Nucleus accumbens (tissue), 56 donors: ENCODE measurements at regions not wholly inside any gene's neighbourhood (a gene's known extent, or its start where the extent isn't known, plus 50 kb on each side); places are given as distances from the start of the nearest gene placed in this dataset.

Experiments
- DNase-seq, 56 donors: peaks; one replicate each; lab custom pipeline; 2025; lab: John Stamatoyannopoulos, UW

DNA sequence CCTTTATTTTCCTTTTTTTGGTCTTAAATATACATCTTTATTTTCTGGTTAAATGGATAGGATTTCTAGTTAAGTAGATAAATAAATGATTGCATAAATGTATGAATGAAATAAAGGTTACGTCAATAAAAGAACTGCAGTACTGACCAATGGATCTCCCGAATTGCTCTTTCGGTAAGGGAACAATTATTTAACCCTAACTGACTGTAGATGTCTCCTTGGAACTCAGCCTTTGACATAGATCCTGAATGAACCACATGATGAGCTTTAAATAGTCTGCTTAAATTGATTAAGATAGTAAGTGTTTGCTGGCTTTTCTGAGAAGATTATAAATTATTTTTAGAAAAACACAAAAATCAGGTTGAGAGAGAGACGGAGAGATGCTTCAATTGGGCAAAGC lies 391.0 kb upstream of the SYT1 start:
- no peak for DNase-seq

- DNase-seq = no peak
Measured at GRCh38 chr12:78483767-78484315, 380.7 kb upstream of the SYT1 start.

GRCh38 chr12:78489990-78490389 lies 374.6 kb upstream of the SYT1 start:
- no peak for DNase-seq

DNA sequence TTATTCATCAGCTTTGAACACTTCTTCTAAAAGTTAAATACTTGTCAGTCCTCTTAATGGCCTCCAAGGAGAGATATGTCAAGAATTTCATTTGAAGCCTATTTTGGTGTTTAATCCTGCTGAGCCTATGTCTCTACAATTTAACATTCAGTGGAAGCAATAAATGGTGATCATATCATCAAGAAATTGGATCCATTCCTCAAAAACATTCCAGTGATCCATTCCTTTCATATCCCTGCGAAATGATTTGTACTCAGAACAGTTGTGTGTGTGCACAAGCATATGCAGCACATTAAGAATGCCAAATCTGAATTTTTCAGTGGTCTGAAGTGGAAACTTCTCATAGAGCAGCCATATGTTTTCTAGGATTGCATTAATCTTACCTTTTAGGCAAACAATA lies 373.7 kb upstream of the SYT1 start:
- DNase-seq = no peak

DNA sequence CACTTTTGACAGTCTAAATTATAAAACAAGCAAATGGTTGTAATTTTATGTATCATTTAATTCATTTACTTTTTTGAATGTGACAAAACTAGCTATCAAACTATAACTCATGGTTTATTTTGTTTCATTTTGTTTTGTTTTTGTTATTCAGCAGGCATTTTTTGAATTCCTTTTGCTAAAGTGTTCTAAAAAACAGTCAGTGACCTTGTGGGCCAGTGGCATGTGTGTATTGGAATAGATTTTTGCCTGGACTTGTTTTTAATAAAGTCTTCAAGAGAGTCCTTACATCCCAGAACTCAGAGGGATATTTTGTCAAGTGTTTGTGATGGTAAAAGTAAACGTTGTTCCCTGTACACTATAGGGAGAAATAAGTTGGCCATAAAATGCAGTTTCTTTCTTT lies 369.7 kb upstream of the SYT1 start:
- no peak for DNase-seq

- DNase-seq = no peak
Measured at GRCh38 chr12:78501825-78502224, 362.7 kb upstream of the SYT1 start.

DNA sequence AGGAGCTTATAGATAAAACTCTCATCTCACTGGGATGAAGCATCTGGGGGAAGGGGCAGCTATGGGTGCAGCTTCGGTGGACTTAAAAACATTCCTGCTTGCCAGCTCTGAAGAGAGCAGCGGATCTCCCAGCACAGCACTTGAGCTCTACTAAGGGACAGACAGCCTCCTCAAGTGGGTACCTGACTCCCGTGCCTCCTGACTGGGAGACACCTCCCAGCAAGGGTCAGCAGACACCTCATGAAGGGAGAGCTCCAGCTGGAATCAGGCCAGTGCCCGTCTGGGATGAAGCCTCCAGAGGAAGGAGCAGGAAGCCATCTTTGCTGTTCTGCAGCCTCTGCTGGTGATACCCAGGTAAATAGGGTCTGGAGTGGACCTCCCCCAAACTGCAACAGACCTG lies 345.2 kb upstream of the SYT1 start:
- DNase-seq = no peak

- no peak for DNase-seq
Measured at GRCh38 chr12:78530100-78530765, 334.3 kb upstream of the SYT1 start.

DNA sequence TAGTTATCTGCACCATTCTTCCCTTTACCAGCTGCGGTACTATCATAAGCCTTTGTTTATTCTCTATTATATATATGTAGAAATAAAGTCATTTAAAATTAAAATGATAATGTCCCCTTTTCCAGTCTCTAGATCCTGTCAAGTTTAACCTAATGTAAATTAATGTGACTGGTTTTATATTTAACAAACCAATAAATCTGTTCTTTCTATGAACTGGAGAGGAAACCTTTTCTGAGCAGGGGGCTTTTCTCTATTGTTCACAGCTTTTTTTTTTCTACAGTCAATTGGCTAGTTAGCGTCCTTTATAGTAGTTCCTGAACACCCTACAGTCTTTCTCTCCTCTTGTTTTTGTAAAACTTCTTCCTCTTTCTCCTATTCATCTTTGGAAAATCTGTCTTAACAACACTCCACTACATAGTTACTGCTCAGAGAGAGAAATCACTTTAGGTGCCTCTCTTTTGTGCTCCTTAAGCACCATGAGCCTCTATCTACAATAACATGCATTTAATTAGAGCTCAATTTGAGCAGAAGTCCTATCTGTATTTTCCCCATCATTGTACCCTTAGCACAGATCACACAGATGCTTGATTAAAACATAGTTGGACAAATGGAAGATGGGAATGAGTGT lies 332.6 kb upstream of the SYT1 start:
- DNase-seq = no peak

DNA sequence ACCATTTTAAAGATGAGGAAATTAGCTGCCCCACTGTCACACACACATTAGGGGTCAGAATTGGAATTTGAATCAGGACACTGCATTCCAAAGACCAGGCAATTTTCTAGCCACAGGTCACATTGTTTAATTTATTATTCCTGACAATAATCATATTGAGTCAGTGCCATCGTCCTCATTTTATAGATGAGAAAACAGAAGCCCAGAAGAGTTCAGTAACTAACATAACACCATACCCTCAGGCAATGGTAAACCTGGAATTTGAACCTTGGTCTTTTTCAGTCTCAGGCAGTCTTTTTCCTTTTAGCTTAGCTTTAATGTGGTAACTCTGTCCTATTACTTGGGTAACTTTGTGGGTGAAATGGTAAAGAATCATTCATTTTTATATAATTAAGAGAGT lies 330.3 kb upstream of the SYT1 start:
- DNase-seq = no peak

DNA sequence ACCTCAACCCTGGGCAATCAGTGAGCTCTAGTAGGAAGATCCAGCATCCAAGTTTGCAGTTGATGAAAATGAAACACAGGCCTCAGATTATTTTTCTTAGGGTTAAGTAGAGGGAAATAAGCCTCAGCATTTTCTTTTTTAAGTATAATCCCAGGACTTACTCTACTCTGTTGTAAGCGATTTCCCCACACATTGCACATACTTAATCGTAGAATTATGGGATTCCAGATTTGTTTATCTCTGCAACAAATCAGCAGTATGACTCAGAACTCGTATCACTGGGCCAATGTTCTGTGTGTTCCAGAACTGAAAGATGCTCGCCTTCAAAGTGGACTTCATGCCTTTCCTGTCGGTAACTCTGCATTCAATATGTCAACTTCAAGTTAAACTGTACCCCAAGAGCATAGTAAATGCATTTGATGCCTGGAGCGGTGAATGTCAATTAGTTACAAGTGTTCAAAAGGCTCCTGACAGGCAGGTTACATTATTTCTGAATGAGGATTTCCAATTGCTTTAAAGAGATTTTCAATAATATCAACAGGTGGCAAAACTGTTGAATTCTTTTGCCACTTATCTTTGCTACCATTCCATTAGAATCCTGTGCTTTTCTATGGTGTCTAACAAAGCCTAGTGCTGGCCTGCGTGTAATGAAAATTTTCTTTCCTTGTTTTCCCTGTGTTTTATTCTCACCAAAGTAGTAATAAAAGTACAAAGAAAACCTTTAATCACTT lies 323.8 kb upstream of the SYT1 start:
- no peak for DNase-seq

- no peak for DNase-seq
Measured at GRCh38 chr12:78550831-78551230, 313.7 kb upstream of the SYT1 start.

DNA sequence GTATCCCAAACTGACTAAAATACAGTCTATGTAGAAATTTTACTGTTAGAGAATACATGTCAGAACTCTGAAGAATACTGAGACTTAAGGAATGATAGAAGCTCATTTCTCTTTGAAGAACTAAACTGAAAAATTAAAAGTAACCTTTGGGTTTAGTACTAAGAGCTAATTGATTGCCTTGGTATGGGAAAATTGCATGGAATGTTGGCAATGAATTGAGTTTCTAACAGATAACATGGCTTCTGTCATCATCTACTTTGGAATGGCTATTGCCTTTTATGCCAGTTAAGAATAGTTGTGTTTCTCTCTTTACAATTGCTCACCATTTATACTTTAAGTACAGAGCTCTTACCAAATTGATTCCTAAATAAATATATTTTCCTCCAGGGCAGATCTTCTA lies 308.8 kb upstream of the SYT1 start:
- no peak for DNase-seq

GRCh38 chr12:78556651-78557050 lies 307.9 kb upstream of the SYT1 start:
- DNase-seq = no peak

DNA sequence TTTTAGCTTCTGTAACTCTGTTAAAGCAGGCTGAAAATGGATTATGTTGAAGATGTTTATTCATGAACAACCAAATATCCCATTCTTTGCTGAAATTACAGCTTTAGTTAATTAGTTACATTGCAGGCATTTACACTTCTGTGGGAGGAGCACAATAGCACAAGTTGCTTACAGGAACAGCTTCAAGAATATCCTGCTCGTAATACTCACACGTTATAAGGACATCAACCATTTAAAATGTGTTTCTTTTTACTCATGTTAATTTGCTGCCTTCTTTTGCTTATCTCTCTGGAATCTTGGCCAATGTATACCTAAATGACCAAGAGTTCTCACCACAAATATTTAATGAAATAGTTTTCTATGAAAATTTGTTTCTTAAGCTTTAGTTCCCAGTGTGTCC lies 305.2 kb upstream of the SYT1 start:
- no peak for DNase-seq

GRCh38 chr12:78559886-78560285 lies 304.7 kb upstream of the SYT1 start:
- DNase-seq = no peak

- DNase-seq = no peak
Measured at GRCh38 chr12:78560633-78561032, 303.9 kb upstream of the SYT1 start.

DNA sequence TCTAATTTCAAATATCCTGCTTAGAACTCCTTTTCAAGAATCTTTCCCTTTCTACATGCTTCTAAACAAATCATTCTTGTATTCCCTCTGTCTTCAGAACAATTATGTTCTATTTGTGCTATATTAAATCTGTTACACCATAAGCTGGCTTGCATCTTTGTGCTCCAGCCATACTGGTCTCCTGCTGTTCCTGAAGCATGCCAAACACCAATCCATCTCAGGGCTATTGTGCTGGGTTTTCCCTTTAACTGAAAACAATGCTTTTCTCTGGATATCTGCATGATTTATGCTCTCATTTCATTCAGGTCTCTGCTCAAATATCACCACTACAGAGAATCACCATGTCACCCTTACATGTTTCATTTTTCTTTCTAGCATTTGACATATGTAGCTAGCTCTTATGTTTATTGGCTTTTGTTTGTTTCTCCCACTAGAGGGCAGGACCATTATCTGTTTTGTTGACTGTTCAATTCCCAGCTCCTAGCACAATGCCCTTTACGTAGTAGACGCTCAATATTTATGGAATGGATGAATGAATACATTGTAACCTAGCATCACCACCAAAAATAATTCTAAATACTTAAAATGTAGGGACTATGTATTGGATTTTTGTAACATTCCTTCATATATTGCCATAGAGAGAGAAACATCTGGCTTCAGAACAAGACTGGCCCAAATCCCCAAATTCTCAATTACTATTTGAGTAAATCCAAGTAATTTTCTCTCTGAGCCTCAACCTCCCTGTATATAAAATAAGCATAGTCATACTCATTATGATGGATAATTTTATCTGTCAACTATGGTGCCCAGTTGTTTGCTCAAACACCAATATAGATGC lies 302.0 kb upstream of the SYT1 start:
- DNase-seq = no peak

DNA sequence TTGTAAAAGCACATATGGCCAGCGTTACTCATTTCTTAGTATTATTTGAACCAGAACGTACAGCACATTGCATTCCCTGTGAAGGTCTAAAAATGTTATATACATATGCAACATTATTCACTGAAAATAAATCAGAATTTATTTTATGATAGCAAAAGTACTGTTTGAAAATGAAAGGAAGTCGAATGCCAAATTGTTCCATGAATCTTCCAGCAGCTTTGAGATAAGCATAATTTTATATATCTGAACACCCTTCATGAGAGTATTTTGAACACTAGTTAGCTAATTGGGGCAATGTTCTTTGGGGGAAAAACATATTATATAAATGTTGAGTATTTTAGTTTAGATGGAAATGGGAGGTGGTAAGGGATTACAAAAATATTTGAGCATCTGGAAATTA lies 300.7 kb upstream of the SYT1 start:
- no peak for DNase-seq

DNA sequence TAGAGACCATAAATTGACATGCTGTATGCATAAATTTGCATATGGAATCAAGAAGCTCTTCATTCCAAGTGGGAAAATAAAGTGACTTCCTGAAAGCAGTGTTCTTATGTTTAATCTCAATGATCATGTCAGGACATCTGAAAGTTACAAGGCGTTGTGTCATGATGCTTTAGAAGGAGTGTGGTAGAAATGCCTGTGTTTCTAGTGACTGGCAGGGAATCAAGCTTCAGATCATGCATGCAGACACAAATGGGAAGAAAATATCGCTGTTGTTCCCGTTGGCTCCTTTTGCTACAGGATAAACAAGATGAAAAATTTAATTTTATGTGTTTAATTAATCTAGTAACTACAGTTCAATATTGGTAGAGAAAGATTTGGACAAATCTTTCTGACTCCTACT lies 298.1 kb upstream of the SYT1 start:
- no peak for DNase-seq
